ENCODE measurements at regions not wholly inside any gene's neighbourhood (a gene's known extent, or its start where the extent isn't known, plus 50 kb on each side); places are given as distances from the start of the nearest gene placed in this dataset.
"Not testable (repeated sequence)": the region's sequence is repeated elsewhere in the genome, so short reads cannot be mapped to it uniquely, and the experiment has no call there.

- WGBS (ENCODE audit: insufficient coverage): 85% methylated on average over 5 of the region's 8 CpGs
- not testable (repeated sequence) for DNase-seq (ENCODE audit: low read depth in 4 of 6, low spot score in 6 of 6); H3K4me3 ChIP-seq (ENCODE audit: low read depth, low read length); H3K27ac ChIP-seq (ENCODE audit: low read depth, low read length); H3K27me3 ChIP-seq (ENCODE audit: control insufficient read depth, insufficient read depth, low read length); H3K9me3 ChIP-seq (ENCODE audit: control insufficient read depth, insufficient read depth, low read length); H3K36me3 ChIP-seq (ENCODE audit: control insufficient read depth, insufficient read depth, low read length); H3K4me1 ChIP-seq (ENCODE audit: control insufficient read depth, insufficient read depth, low read length)
Measured at GRCh38 chrX:90848595-90848994, 586.0 kb upstream of the PABPC5 start.

DNA sequence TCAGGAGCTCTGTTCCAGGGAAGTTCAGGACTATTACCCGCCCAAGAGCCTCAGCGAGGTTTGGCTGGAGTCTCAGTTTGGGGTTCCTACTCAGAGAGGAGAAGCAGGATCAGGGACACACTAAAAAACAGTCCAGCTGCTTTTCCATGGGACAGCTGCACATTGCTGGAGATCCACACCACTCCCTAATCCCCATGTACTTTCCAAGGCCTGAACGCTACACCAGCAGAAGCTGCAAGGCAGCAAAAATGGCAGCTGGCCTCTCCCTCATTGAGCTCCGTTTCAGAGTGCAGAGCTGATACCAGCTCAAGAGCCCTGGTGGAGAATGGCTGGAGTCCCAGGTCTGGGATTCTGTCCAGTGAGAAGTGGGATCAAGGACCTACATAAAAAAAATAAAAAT, 551.2 kb upstream of the PABPC5 start:
- Histone ChIP-seq H3K36me3 (ENCODE audit: control insufficient read depth, insufficient read depth, low read length) (no peaks in the 10 kb centered on the region), H3K4me3 (ENCODE audit: low read depth, low read length) (no peak overlapping the region), H3K4me1 (ENCODE audit: control insufficient read depth, insufficient read depth, low read length) (no peaks in the 10 kb centered on the region), H3K9me3 (ENCODE audit: control insufficient read depth, insufficient read depth, low read length) (no peaks in the 10 kb centered on the region), H3K27me3 (ENCODE audit: control insufficient read depth, insufficient read depth, low read length) (no peaks in the 10 kb centered on the region), H3K27ac (ENCODE audit: low read depth, low read length) (no peak overlapping the region)
- WGBS (ENCODE audit: insufficient coverage): 95% methylated on average over 3 of the region's 4 CpGs
- DNase-seq (ENCODE audit: low read depth in 4 of 6, low spot score in 6 of 6): no peak

DNA sequence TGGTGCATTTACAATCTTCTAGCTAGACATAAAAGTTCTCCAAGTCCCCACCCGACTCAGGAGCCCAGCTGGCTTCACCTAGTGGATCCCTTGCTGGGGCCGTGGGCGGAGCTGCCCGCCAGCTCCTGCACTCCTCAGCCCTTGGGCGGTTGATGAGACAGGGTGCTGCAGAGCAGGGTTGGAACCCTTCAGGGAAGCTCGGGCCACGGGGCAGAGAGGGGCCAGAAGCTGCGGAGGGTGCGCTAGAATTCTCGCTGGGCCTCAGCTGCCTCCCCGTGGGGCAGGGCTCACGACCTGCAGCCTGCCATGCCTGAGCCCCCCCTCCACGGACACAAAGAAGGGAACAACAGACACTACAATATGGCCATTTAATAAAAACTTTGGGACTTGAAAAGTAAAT, 519.8 kb upstream of the PABPC5 start:
- not testable (repeated sequence) for H3K4me3 ChIP-seq (ENCODE audit: low read depth, low read length); H3K27me3 ChIP-seq (ENCODE audit: control insufficient read depth, insufficient read depth, low read length); H3K9me3 ChIP-seq (ENCODE audit: control insufficient read depth, insufficient read depth, low read length); H3K4me1 ChIP-seq (ENCODE audit: control insufficient read depth, insufficient read depth, low read length); H3K36me3 ChIP-seq (ENCODE audit: control insufficient read depth, insufficient read depth, low read length); H3K27ac ChIP-seq (ENCODE audit: low read depth, low read length); DNase-seq (ENCODE audit: low read depth in 4 of 6, low spot score in 6 of 6)
- 91% methylated on average over 10 of the region's 13 CpGs for WGBS (ENCODE audit: insufficient coverage)

DNA sequence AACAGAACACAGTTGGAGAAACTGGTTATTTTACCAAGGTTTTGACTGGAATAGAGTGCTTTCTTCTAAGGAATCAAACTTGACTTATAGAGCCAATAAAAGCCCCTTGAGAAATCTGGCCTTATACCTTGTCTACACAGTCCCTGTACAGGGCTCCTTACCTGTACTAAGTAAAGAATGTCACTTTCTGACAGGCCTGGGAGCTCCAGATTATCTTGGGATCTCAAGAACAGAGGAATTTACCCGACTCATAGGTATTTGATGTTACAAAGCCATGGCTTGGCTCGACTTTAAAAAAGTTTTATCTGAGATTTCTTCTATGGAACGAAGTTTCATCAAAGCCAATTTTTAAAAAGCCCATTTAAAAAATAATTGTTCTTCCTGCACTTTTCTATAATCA, 487.8 kb upstream of the PABPC5 start:
- H3K27me3 ChIP-seq (ENCODE audit: control insufficient read depth, insufficient read depth, low read length); H3K4me3 ChIP-seq (ENCODE audit: low read depth, low read length); DNase-seq (ENCODE audit: low read depth in 4 of 6, low spot score in 6 of 6); H3K9me3 ChIP-seq (ENCODE audit: control insufficient read depth, insufficient read depth, low read length); H3K4me1 ChIP-seq (ENCODE audit: control insufficient read depth, insufficient read depth, low read length); H3K27ac ChIP-seq (ENCODE audit: low read depth, low read length); H3K36me3 ChIP-seq (ENCODE audit: control insufficient read depth, insufficient read depth, low read length): not testable (repeated sequence)
- no CpG with 5 or more reads among the region's 3 CpGs for WGBS (ENCODE audit: insufficient coverage)

DNA sequence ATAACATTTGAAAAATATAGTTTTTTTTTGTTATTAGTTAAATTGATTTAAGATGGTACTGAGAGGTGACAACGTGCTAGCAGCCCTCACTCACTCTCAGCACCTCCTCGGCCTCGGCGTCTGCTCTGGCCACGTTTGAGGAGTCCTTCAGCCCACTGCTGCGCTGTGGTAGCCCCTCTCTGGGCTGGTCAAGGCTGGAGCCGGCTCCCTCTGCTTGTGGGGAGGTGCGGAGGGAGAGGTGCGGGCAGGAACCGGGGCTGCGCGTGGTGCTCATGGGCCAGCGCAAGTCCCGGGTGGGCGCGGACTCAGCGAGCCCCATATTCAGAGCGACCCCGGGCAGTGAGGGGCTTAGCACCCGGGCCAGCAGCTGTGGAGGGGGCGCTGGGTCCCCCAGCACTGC, 439.4 kb upstream of the PABPC5 start:
- H3K27ac ChIP-seq (ENCODE audit: low read depth, low read length); H3K4me1 ChIP-seq (ENCODE audit: control insufficient read depth, insufficient read depth, low read length); H3K27me3 ChIP-seq (ENCODE audit: control insufficient read depth, insufficient read depth, low read length); H3K4me3 ChIP-seq (ENCODE audit: low read depth, low read length); DNase-seq (ENCODE audit: low read depth in 4 of 6, low spot score in 6 of 6); H3K9me3 ChIP-seq (ENCODE audit: control insufficient read depth, insufficient read depth, low read length); H3K36me3 ChIP-seq (ENCODE audit: control insufficient read depth, insufficient read depth, low read length): not testable (repeated sequence)
- WGBS (ENCODE audit: insufficient coverage): 91% methylated on average over 12 of the region's 21 CpGs

DNA sequence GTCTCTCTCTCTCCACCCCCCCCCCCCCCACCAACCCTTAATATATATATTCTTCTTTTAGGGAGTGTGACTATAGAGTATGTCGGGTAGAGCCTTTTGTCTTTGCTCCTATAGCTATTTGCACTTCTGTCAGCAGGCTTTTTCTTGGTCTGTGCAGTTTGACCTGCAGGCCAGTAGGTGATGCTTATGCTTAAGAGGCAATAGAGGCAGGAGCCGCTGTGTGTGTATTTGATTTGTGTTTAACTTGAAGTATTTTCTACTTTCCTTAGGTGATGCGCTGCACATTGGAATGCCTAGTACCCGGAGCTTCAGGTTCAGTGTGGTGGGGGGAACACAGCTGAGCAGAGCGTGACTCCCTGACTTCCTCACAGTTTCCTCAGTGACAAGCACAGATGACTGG, 416.5 kb upstream of the PABPC5 start:
- 44% methylated on average over 3 of the region's 5 CpGs for WGBS (ENCODE audit: insufficient coverage)
- not testable (repeated sequence) for H3K9me3 ChIP-seq (ENCODE audit: control insufficient read depth, insufficient read depth, low read length); H3K4me1 ChIP-seq (ENCODE audit: control insufficient read depth, insufficient read depth, low read length); H3K36me3 ChIP-seq (ENCODE audit: control insufficient read depth, insufficient read depth, low read length); H3K27ac ChIP-seq (ENCODE audit: low read depth, low read length); DNase-seq (ENCODE audit: low read depth in 4 of 6, low spot score in 6 of 6); H3K4me3 ChIP-seq (ENCODE audit: low read depth, low read length); H3K27me3 ChIP-seq (ENCODE audit: control insufficient read depth, insufficient read depth, low read length)

GRCh38 chrX:91039777-91040176, 394.9 kb upstream of the PABPC5 start:
- no peak overlapping the region for H3K27ac ChIP-seq (ENCODE audit: low read depth, low read length)
- H3K27me3 ChIP-seq (ENCODE audit: control insufficient read depth, insufficient read depth, low read length): no peaks in the 10 kb centered on the region
- H3K4me3 ChIP-seq (ENCODE audit: low read depth, low read length): no peak overlapping the region
- 100% methylated on average over 1 of the region's 2 CpGs for WGBS (ENCODE audit: insufficient coverage)
- H3K36me3 ChIP-seq (ENCODE audit: control insufficient read depth, insufficient read depth, low read length): no peaks in the 10 kb centered on the region
- H3K9me3 ChIP-seq (ENCODE audit: control insufficient read depth, insufficient read depth, low read length): peaks cover 1% of the 10 kb centered on the region
- DNase-seq (ENCODE audit: low read depth in 4 of 6, low spot score in 6 of 6): no peak
- no peaks in the 10 kb centered on the region for H3K4me1 ChIP-seq (ENCODE audit: control insufficient read depth, insufficient read depth, low read length)

- H3K9me3 ChIP-seq (ENCODE audit: control insufficient read depth, insufficient read depth, low read length): no peaks in the 10 kb centered on the region
- no peaks in the 10 kb centered on the region for H3K36me3 ChIP-seq (ENCODE audit: control insufficient read depth, insufficient read depth, low read length)
- no peak for DNase-seq (ENCODE audit: low read depth in 4 of 6, low spot score in 6 of 6)
- H3K27ac ChIP-seq (ENCODE audit: low read depth, low read length): no peak overlapping the region
- H3K4me3 ChIP-seq (ENCODE audit: low read depth, low read length): no peak overlapping the region
- H3K4me1 ChIP-seq (ENCODE audit: control insufficient read depth, insufficient read depth, low read length): no peaks in the 10 kb centered on the region
- WGBS (ENCODE audit: insufficient coverage): 71% methylated on average over 5 of the region's 5 CpGs
- no peaks in the 10 kb centered on the region for H3K27me3 ChIP-seq (ENCODE audit: control insufficient read depth, insufficient read depth, low read length)
Measured at GRCh38 chrX:91066104-91066503, 368.5 kb upstream of the PABPC5 start.

DNA sequence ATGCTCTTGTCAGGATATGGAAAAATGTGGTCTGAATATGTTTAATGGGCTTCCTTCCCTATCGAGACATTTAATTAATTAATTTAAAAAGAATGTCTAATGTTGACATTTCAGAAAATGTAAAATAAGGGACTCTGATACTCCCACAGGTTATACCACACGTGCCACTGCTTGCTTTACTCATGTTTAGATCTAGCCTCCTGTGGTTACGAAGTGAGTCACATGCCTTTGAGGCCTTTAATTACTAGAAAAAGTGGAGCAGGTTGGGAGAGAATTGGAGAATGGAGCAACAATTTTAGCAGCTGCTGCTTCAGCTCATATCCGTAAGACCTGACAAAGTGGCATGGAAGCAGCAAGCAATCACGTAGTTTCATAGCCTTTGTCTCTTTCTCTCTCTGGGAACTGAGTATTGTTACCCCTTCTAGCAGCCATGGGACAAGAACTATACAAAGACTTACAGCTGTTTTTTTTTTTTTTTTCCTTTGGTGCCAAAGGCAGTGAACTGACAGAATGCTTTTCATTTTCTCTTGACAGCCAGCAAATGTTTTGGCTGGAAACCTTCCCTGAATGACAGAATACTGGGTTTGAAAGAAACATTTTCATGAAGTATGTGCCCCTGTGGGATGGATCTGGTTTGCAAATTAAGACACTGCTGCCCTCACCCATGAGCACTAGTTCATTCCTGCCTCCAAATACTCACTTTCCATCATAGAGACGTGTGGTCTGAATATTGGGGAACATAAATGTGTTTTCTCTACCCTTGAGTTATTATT, 355.1 kb upstream of the PABPC5 start:
- Histone ChIP-seq H3K36me3 (ENCODE audit: control insufficient read depth, insufficient read depth, low read length) (no peaks in the 10 kb centered on the region), H3K9me3 (ENCODE audit: control insufficient read depth, insufficient read depth, low read length) (peaks cover 1% of the 10 kb centered on the region), H3K27ac (ENCODE audit: low read depth, low read length) (no peak overlapping the region), H3K4me1 (ENCODE audit: control insufficient read depth, insufficient read depth, low read length) (no peaks in the 10 kb centered on the region), H3K4me3 (ENCODE audit: low read depth, low read length) (no peak overlapping the region), H3K27me3 (ENCODE audit: control insufficient read depth, insufficient read depth, low read length) (peaks cover 2% of the 10 kb centered on the region)
- peak in 2 of 6 donors; percentile 1 to 64 for DNase-seq (ENCODE audit: low read depth in 4 of 6, low spot score in 6 of 6)
- 37% methylated on average over 3 of the region's 6 CpGs for WGBS (ENCODE audit: insufficient coverage)

DNA sequence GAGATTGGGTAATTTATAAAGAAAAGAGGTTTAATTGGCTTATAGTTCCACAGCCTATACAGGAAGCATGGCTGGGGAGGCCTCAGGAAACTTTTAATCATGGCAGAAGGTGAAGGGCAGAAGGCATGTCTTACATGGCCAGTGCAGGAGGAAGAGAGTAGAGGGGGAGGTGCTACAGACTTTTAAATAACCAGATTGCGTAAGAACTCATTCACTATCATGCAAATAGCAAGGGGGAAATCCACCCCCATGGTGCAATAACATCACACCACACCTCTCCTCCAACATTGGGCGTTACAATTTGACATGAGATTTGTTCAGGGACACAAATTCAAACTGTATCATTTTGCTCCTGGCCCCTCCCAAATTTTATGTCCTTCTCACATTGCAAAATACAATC, 353.8 kb upstream of the PABPC5 start:
- H3K4me1 ChIP-seq (ENCODE audit: control insufficient read depth, insufficient read depth, low read length): no peaks in the 10 kb centered on the region
- no peak for DNase-seq (ENCODE audit: low read depth in 4 of 6, low spot score in 6 of 6)
- no peaks in the 10 kb centered on the region for H3K36me3 ChIP-seq (ENCODE audit: control insufficient read depth, insufficient read depth, low read length)
- H3K9me3 ChIP-seq (ENCODE audit: control insufficient read depth, insufficient read depth, low read length): peaks cover 1% of the 10 kb centered on the region
- 76% methylated on average over 2 of the region's 2 CpGs for WGBS (ENCODE audit: insufficient coverage)
- H3K4me3 ChIP-seq (ENCODE audit: low read depth, low read length): no peak overlapping the region
- peaks cover 2% of the 10 kb centered on the region for H3K27me3 ChIP-seq (ENCODE audit: control insufficient read depth, insufficient read depth, low read length)
- no peak overlapping the region for H3K27ac ChIP-seq (ENCODE audit: low read depth, low read length)
